ENCODE measurements at regions not wholly inside any gene's neighbourhood (a gene's known extent, or its start where the extent isn't known, plus 50 kb on each side); places are given as distances from the start of the nearest gene placed in this dataset.

DNA sequence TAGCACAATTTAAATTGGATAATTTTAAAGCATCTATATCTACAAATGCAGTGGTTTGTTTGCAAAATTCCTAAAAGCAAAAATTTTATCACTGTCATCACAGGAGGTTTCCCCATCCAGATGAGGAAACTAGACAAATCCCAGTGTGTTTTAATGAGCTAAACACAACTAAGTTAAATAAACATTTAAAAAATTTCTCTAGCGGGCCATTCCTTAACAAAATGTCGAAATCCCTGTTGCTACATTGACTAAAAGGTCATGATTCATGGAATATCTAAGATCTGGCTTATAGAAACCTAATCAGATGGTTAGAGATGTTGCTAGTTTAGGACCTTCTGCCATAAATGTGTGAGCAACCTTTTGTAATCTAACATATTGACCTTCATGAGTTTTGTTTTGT, 107.3 kb upstream of the BDNF start:
- no peaks in the 10 kb centered on the region for H3K36me3 Mint-ChIP-seq (ENCODE audit: insufficient read depth, unreplicated experiment)
- peaks cover under 1% of the 10 kb centered on the region for H3K9me3 Mint-ChIP-seq (ENCODE audit: unreplicated experiment)
- CTCF ChIA-PET: no interaction called here
- Histone ChIP-seq H3K4me3 (ENCODE audit: low read depth, low read length) (no peak overlapping the region), H3K4me1 (no peaks in the 10 kb centered on the region), H3K9me3 (no peaks in the 10 kb centered on the region), H3K27me3 (replicated peaks; ENCODE audit: control insufficient read depth, insufficient read depth, low read length) (no peaks in the 10 kb centered on the region), H3K36me3 (ENCODE audit: control insufficient read depth, insufficient read depth, low read length) (no peaks in the 10 kb centered on the region)
- H3K27ac Mint-ChIP-seq (ENCODE audit: unreplicated experiment): no peak overlapping the region
- H3K4me3 Mint-ChIP-seq (ENCODE audit: unreplicated experiment): no peak overlapping the region
- no peak for DNase-seq
- no peaks in the 10 kb centered on the region for H3K27me3 Mint-ChIP-seq (ENCODE audit: insufficient read depth, unreplicated experiment)
- POLR2A ChIA-PET: no interaction called here
- TF ChIP-seq, protein P1, sequence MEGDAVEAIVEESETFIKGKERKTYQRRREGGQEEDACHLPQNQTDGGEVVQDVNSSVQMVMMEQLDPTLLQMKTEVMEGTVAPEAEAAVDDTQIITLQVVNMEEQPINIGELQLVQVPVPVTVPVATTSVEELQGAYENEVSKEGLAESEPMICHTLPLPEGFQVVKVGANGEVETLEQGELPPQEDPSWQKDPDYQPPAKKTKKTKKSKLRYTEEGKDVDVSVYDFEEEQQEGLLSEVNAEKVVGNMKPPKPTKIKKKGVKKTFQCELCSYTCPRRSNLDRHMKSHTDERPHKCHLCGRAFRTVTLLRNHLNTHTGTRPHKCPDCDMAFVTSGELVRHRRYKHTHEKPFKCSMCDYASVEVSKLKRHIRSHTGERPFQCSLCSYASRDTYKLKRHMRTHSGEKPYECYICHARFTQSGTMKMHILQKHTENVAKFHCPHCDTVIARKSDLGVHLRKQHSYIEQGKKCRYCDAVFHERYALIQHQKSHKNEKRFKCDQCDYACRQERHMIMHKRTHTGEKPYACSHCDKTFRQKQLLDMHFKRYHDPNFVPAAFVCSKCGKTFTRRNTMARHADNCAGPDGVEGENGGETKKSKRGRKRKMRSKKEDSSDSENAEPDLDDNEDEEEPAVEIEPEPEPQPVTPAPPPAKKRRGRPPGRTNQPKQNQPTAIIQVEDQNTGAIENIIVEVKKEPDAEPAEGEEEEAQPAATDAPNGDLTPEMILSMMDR (IDR thresholded peaks at IDR 0.05; ENCODE audit: insufficient read depth in 1 of 2, low read depth in 1 of 2, low read length in 1 of 2, severe bottlenecking in 1 of 2, unreplicated experiment in 1 of 2): no peak
- no peaks in the 10 kb centered on the region for H3K4me1 Mint-ChIP-seq (ENCODE audit: low read depth, unreplicated experiment)
- BruUV-seq (replicated peaks): no TSS peak
- intact Hi-C loops (cut with micrococcal nuclease; ENCODE audit: unreplicated experiment): no loop called here

DNA sequence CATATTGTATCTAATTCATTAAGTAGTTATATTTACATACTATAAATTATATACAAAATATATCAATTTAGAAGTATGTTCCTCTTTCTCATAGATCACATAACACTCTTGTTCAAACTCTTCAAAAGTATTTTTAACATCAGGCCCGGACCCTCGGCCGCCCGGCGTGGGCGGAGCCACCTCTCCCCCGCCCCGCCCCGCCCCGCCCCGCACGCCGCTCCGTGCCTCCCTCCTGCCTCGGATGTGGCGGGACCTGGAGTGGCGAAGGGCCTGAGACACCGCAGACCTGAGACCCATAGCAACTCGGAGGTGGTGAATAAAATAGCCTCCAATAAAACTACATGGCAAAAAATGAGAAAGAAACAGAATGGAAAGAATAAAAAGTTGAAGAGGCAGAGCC, 105.9 kb upstream of the BDNF start:
- CTCF ChIA-PET: no interaction called here
- TF ChIP-seq, protein P1 (IDR thresholded peaks at IDR 0.05; ENCODE audit: insufficient read depth in 1 of 2, low read depth in 1 of 2, low read length in 1 of 2, severe bottlenecking in 1 of 2, unreplicated experiment in 1 of 2): no peak
- POLR2A ChIA-PET: interaction anchor here (0.5 kb wide), 1 partner anchor 86 kb away, joined by 3 read pairs; no protein-coding TSS in a partner anchor
- Mint-ChIP-seq H3K9me3 (ENCODE audit: unreplicated experiment) (no peaks in the 10 kb centered on the region), H3K36me3 (ENCODE audit: insufficient read depth, unreplicated experiment) (no peaks in the 10 kb centered on the region), H3K27ac (ENCODE audit: unreplicated experiment) (no peak overlapping the region), H3K27me3 (ENCODE audit: insufficient read depth, unreplicated experiment) (no peaks in the 10 kb centered on the region), H3K4me3 (ENCODE audit: unreplicated experiment) (no peak overlapping the region), H3K4me1 (ENCODE audit: low read depth, unreplicated experiment) (peaks cover 2% of the 10 kb centered on the region)
- no peak for DNase-seq
- intact Hi-C loops (cut with micrococcal nuclease; ENCODE audit: unreplicated experiment): no loop called here
- H3K27me3 ChIP-seq (replicated peaks; ENCODE audit: control insufficient read depth, insufficient read depth, low read length): no peaks in the 10 kb centered on the region
- no peaks in the 10 kb centered on the region for H3K36me3 ChIP-seq (ENCODE audit: control insufficient read depth, insufficient read depth, low read length)
- BruUV-seq (replicated peaks): no TSS peak
- H3K4me1 ChIP-seq: no peaks in the 10 kb centered on the region; the same call in 1 of the 2 replicates
- no peaks in the 10 kb centered on the region for H3K9me3 ChIP-seq
- no peak overlapping the region for H3K4me3 ChIP-seq (ENCODE audit: low read depth, low read length)

DNA sequence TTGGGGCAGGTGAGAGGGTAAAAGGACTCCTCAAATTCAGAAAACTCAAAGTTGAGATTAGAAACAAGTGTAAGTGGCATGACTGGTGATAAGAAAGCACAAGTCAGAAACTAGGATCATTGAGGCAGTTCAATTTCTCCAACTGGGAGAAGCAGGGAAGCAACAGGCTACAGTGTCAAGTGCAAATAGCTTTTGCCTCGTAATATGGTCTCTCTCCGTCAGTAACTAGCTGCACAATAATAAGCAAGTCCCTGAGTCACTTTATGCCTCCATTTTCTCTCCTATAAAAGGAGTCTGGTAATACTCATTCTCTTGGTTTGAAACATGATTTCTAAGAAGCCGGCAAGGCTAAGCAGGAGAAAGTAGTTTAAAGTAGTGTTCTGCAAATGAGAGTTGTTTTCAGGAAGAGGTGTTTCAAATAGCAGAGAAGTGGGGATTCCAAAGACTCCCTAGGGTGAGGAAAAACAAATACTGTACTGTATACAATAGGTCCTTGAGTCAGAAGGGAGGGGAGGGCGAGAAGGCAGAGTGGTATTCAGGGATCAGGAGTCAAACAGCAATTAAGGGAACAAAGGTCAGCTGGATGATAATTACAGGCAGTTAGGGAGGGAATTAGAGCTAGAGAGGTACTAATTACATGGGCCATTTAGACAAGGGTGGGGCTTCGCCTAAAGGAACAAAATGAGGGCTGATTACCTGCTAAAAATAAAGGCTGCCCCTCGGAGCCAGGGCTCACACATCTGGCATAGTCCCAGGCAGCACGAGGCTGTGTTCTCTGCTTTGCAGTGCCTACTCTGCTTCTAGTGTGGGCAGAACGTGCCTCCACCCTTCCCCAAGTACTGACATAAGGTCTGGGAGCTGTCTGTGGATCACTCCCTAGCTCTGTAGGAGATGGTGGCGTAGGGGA, 96.0 kb upstream of the BDNF start:
- BruUV-seq (replicated peaks): no TSS peak
- POLR2A ChIA-PET: no interaction called here
- H3K27me3 ChIP-seq (replicated peaks; ENCODE audit: control insufficient read depth, insufficient read depth, low read length): no peaks in the 10 kb centered on the region
- H3K9me3 ChIP-seq: no peaks in the 10 kb centered on the region
- intact Hi-C loops (cut with micrococcal nuclease; ENCODE audit: unreplicated experiment): loop anchor here (2.0 kb wide), 1 partner anchor 77 kb away; no protein-coding TSS in a partner anchor
- peaks cover 15% of the 10 kb centered on the region for H3K4me1 ChIP-seq
- H3K9me3 Mint-ChIP-seq (ENCODE audit: unreplicated experiment): peaks cover 29% of the 10 kb centered on the region
- TF ChIP-seq, protein P1 (IDR thresholded peaks at IDR 0.05; ENCODE audit: insufficient read depth in 1 of 2, low read depth in 1 of 2, low read length in 1 of 2, severe bottlenecking in 1 of 2, unreplicated experiment in 1 of 2): no peak
- H3K4me3 Mint-ChIP-seq (ENCODE audit: unreplicated experiment): peak overlapping the region; percentile 53
- H3K27me3 Mint-ChIP-seq (ENCODE audit: insufficient read depth, unreplicated experiment): no peaks in the 10 kb centered on the region
- H3K36me3 ChIP-seq (ENCODE audit: control insufficient read depth, insufficient read depth, low read length): no peaks in the 10 kb centered on the region
- H3K4me1 Mint-ChIP-seq (ENCODE audit: low read depth, unreplicated experiment): peaks cover 31% of the 10 kb centered on the region
- peak overlapping the region; percentile 46 for H3K27ac Mint-ChIP-seq (ENCODE audit: unreplicated experiment)
- CTCF ChIA-PET: interaction anchor here (0.6 kb wide), 1 partner anchor 97 kb away, joined by 3 read pairs; no protein-coding TSS in a partner anchor
- no peak overlapping the region for H3K4me3 ChIP-seq (ENCODE audit: low read depth, low read length)
- peak; percentile 41 to 51 for DNase-seq
- H3K36me3 Mint-ChIP-seq (ENCODE audit: insufficient read depth, unreplicated experiment): no peaks in the 10 kb centered on the region
